GM21825 (cell line): ENCODE measurements at regions not wholly inside any gene's neighbourhood (a gene's known extent, or its start where the extent isn't known, plus 50 kb on each side); places are given as distances from the start of the nearest gene placed in this dataset.

Experiments
- ATAC-seq: cut with Tn5 transposase; IDR thresholded peaks from one replicate; pipeline ENCODE4 v1.9.1; 2021; ENCODE audit warnings: mild to moderate bottlenecking, moderate library complexity; ENCODE audit not compliant: unreplicated experiment

- no peak for ATAC-seq
Observed at GRCh38 chr9:91092214-91092613, 269.5 kb downstream of the AUH start.

- no peak for ATAC-seq
Observed at GRCh38 chr9:91094324-91095088, 267.2 kb downstream of the AUH start.

GRCh38 chr9:91098203-91098850 is 263.4 kb downstream of the AUH start:
- no peak for ATAC-seq

- no peak for ATAC-seq
Observed at GRCh38 chr9:91099436-91099835, 262.3 kb downstream of the AUH start.

- ATAC-seq: no peak
Observed at GRCh38 chr9:91100878-91101450, 260.8 kb downstream of the AUH start.

GRCh38 chr9:91101611-91102168 is 260.0 kb downstream of the AUH start:
- no peak for ATAC-seq

GRCh38 chr9:91102269-91102668 is 259.4 kb downstream of the AUH start:
- ATAC-seq: no peak

- no peak for ATAC-seq
Observed at GRCh38 chr9:91103931-91104330, 257.8 kb downstream of the AUH start.

- ATAC-seq: no peak
Observed at GRCh38 chr9:91106415-91107081, 255.2 kb downstream of the AUH start.

- no peak for ATAC-seq
Observed at GRCh38 chr9:91111226-91111625, 250.5 kb downstream of the AUH start.

- no peak for ATAC-seq
Observed at GRCh38 chr9:91111876-91112275, 249.8 kb downstream of the AUH start.

GRCh38 chr9:91113016-91113415 is 248.7 kb downstream of the AUH start:
- no peak for ATAC-seq

- no peak for ATAC-seq
Observed at GRCh38 chr9:91114450-91114849, 247.3 kb downstream of the AUH start.

GRCh38 chr9:91116211-91116610 is 245.5 kb downstream of the AUH start:
- ATAC-seq: no peak

GRCh38 chr9:91116711-91117110 is 245.0 kb downstream of the AUH start:
- no peak for ATAC-seq

GRCh38 chr9:91117474-91117891 is 244.2 kb downstream of the AUH start:
- ATAC-seq: no peak

- ATAC-seq: no peak
Observed at GRCh38 chr9:91117959-91118703, 243.6 kb downstream of the AUH start.

GRCh38 chr9:91118704-91119025 is 243.1 kb downstream of the AUH start:
- ATAC-seq: no peak

- ATAC-seq: no peak
Observed at GRCh38 chr9:91119142-91119541, 242.6 kb downstream of the AUH start.

GRCh38 chr9:91119679-91120078 is 242.0 kb downstream of the AUH start:
- no peak for ATAC-seq

GRCh38 chr9:91120200-91120599 is 241.5 kb downstream of the AUH start:
- ATAC-seq: no peak
